ENCODE measurements at regions not wholly inside any gene's neighbourhood (a gene's known extent, or its start where the extent isn't known, plus 50 kb on each side); places are given as distances from the start of the nearest gene placed in this dataset.

DNA sequence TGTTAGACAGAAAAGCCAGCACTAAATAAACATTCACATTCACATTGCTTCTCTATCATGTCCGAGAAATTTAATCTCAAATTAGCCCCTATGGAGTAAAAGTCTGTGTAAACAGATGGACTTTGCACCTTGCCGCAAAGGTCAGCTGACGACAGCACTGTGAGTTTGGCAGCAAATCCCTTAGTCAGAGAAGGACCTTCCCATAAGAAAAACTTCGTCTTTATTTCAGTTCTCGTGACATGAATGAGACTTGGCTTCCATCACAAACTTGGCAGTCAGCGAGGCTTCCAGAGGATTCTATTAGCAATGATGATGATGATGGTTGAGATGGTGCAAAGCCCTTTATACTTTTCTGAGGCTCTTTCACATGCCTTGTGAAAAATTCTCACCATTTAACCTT is 133.7 kb upstream of the IFNGR1 start:
- Histone ChIP-seq H3K36me3 (ENCODE audit: insufficient read depth, low read depth, low read length) (no peaks in the 10 kb centered on the region), H3K4me1 (ENCODE audit: insufficient read depth, low read length) (no peaks in the 10 kb centered on the region), H3K9ac (ENCODE audit: low read depth, low read length) (no peak overlapping the region), H3K27ac (ENCODE audit: low read length) (no peak overlapping the region), H3K27me3 (ENCODE audit: insufficient read depth, low read length) (peaks cover 28% of the 10 kb centered on the region; the same call in 1 of the 2 replicates), H3K9me3 (ENCODE audit: insufficient read depth, low read depth, low read length) (no peaks in the 10 kb centered on the region), H3K4me3 (ENCODE audit: low read length) (no peak overlapping the region)

- Histone ChIP-seq H3K27me3 (ENCODE audit: insufficient read depth, low read length) (peaks cover 28% of the 10 kb centered on the region; the same call in 1 of the 2 replicates), H3K4me1 (ENCODE audit: insufficient read depth, low read length) (no peaks in the 10 kb centered on the region), H3K27ac (ENCODE audit: low read length) (no peak overlapping the region), H3K4me3 (ENCODE audit: low read length) (no peak overlapping the region), H3K9me3 (ENCODE audit: insufficient read depth, low read depth, low read length) (no peaks in the 10 kb centered on the region), H3K9ac (ENCODE audit: low read depth, low read length) (no peak overlapping the region), H3K36me3 (ENCODE audit: insufficient read depth, low read depth, low read length) (no peaks in the 10 kb centered on the region)
Measured at GRCh38 chr6:137351890-137352289, 132.7 kb upstream of the IFNGR1 start.

DNA sequence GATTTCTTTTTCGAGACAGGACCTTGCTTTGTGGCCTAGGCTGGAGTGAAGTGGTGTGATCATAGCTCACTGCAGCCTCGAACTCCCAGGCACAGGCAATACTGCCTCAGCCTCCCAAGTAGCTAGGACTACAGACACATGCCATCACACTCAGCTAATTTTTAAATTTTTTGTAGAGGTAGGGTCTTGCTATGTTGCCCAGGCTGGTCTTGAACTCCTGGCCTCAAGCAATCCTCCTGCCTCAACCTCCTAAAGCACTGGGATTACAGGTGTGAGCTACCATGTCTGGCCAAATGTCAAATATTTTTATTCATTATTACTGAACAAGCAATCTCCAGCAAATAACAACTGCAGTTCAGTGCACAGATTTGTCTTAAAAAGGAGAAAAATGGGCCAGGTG is 131.7 kb upstream of the IFNGR1 start:
- Histone ChIP-seq H3K27me3 (ENCODE audit: insufficient read depth, low read length) (peaks cover 29% of the 10 kb centered on the region; the same call in 1 of the 2 replicates), H3K9me3 (ENCODE audit: insufficient read depth, low read depth, low read length) (no peaks in the 10 kb centered on the region), H3K4me1 (ENCODE audit: insufficient read depth, low read length) (no peaks in the 10 kb centered on the region), H3K4me3 (ENCODE audit: low read length) (no peak overlapping the region), H3K27ac (ENCODE audit: low read length) (no peak overlapping the region), H3K9ac (ENCODE audit: low read depth, low read length) (no peak overlapping the region), H3K36me3 (ENCODE audit: insufficient read depth, low read depth, low read length) (no peaks in the 10 kb centered on the region)

DNA sequence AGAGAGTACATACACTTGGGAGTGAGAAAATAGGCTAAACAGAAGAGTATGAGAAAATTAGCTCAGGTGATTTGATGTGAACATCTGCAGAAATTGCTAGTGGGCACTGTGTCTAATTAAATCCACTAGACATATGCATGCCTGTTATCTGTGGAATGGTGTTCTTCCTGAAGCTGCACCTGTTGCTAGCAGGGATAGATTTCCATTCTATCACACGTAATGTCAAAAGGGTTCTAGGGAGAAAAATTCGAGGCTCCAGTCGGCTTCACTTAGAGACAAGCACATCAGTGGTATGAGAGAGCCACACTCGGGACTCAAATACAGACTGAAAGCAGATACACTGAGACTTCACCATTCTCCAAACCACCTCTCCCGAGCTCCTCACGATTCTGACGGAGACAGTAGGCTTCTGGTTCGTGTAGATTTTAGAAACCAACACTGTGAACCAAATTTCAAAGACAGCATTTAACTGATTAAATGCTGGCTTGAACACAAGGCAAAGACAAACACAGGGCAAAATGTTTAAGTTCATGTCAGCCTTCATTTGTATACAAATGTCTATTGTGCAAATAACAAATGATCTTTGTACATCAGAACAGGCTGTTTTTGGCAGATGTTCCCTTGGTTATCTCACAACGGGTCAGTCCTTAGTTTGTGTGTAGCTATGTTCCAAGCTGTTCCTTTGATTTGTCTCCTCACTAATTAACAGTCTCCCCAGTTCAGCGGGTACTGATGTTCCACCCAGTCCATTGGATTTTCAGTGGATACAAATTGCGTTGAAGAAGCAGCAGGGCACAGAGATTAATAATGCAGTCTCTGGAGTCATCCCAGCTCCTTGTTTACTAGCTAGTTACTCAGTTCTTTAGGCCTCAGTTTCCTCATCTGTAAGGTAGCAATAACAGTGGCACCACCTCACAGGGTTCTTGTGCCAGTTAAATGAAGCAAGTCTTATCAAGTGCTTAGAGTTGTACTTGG is 131.0 kb upstream of the IFNGR1 start:
- no peaks in the 10 kb centered on the region for H3K9me3 ChIP-seq (ENCODE audit: insufficient read depth, low read depth, low read length)
- no peaks in the 10 kb centered on the region for H3K4me1 ChIP-seq (ENCODE audit: insufficient read depth, low read length)
- no peaks in the 10 kb centered on the region for H3K36me3 ChIP-seq (ENCODE audit: insufficient read depth, low read depth, low read length)
- peaks cover 35% of the 10 kb centered on the region; the same call in 1 of the 2 replicates for H3K27me3 ChIP-seq (ENCODE audit: insufficient read depth, low read length)
- H3K27ac ChIP-seq (ENCODE audit: low read length) = no peak overlapping the region
- no peak overlapping the region for H3K4me3 ChIP-seq (ENCODE audit: low read length)
- no peak overlapping the region for H3K9ac ChIP-seq (ENCODE audit: low read depth, low read length)

DNA sequence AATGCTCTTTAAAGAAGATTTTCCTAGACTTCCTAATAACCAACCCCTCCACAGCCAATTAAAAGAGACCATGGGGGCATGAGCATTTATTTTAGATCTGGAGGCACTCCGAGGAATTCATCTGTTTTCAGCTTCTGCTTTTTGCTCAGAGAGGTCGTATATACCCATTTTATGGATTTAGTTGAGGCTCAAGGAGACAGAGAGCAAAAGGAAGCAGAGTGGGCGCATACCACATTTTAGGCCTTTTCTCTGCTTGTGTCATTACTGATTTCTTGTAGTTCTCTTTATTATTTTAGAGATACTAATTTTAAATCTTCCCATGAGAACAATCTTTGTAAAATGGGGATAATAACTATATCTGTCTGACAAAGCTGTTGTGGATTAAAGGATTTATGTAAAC is 129.6 kb upstream of the IFNGR1 start:
- peaks cover 43% of the 10 kb centered on the region; the same call in 1 of the 2 replicates for H3K27me3 ChIP-seq (ENCODE audit: insufficient read depth, low read length)
- H3K4me1 ChIP-seq (ENCODE audit: insufficient read depth, low read length) = no peaks in the 10 kb centered on the region

GRCh38 chr6:137343241-137343640 is 124.1 kb upstream of the IFNGR1 start:
- Histone ChIP-seq H3K4me1 (ENCODE audit: insufficient read depth, low read length) (peaks cover 23% of the 10 kb centered on the region), H3K27me3 (ENCODE audit: insufficient read depth, low read length) (peaks cover 36% of the 10 kb centered on the region; the same call in 1 of the 2 replicates), H3K4me3 (ENCODE audit: low read length) (no peak overlapping the region), H3K36me3 (ENCODE audit: insufficient read depth, low read depth, low read length) (no peaks in the 10 kb centered on the region), H3K9me3 (ENCODE audit: insufficient read depth, low read depth, low read length) (no peaks in the 10 kb centered on the region), H3K9ac (ENCODE audit: low read depth, low read length) (no peak overlapping the region), H3K27ac (ENCODE audit: low read length) (no peak overlapping the region)

More for the DNA sequence above, 129.6 kb upstream of the IFNGR1 start:
- Histone ChIP-seq H3K27ac (ENCODE audit: low read length) (no peak overlapping the region), H3K36me3 (ENCODE audit: insufficient read depth, low read depth, low read length) (no peaks in the 10 kb centered on the region), H3K9ac (ENCODE audit: low read depth, low read length) (no peak overlapping the region), H3K9me3 (ENCODE audit: insufficient read depth, low read depth, low read length) (no peaks in the 10 kb centered on the region), H3K4me3 (ENCODE audit: low read length) (no peak overlapping the region)

- no peak overlapping the region for H3K27ac ChIP-seq (ENCODE audit: low read length)
- peaks cover 23% of the 10 kb centered on the region for H3K4me1 ChIP-seq (ENCODE audit: insufficient read depth, low read length)
- no peak overlapping the region for H3K4me3 ChIP-seq (ENCODE audit: low read length)
- H3K9ac ChIP-seq (ENCODE audit: low read depth, low read length) = no peak overlapping the region
- H3K9me3 ChIP-seq (ENCODE audit: insufficient read depth, low read depth, low read length) = no peaks in the 10 kb centered on the region
- peaks cover 36% of the 10 kb centered on the region; the same call in 1 of the 2 replicates for H3K27me3 ChIP-seq (ENCODE audit: insufficient read depth, low read length)
- no peaks in the 10 kb centered on the region for H3K36me3 ChIP-seq (ENCODE audit: insufficient read depth, low read depth, low read length)
Measured at GRCh38 chr6:137342607-137343190, 123.5 kb upstream of the IFNGR1 start.

- Histone ChIP-seq H3K27me3 (ENCODE audit: insufficient read depth, low read length) (peaks cover 36% of the 10 kb centered on the region; the same call in 1 of the 2 replicates), H3K36me3 (ENCODE audit: insufficient read depth, low read depth, low read length) (no peaks in the 10 kb centered on the region), H3K4me3 (ENCODE audit: low read length) (no peak overlapping the region), H3K27ac (ENCODE audit: low read length) (no peak overlapping the region), H3K9ac (ENCODE audit: low read depth, low read length) (no peak overlapping the region), H3K4me1 (ENCODE audit: insufficient read depth, low read length) (peaks cover 23% of the 10 kb centered on the region), H3K9me3 (ENCODE audit: insufficient read depth, low read depth, low read length) (no peaks in the 10 kb centered on the region)
Measured at GRCh38 chr6:137341681-137342195, 122.6 kb upstream of the IFNGR1 start.

DNA sequence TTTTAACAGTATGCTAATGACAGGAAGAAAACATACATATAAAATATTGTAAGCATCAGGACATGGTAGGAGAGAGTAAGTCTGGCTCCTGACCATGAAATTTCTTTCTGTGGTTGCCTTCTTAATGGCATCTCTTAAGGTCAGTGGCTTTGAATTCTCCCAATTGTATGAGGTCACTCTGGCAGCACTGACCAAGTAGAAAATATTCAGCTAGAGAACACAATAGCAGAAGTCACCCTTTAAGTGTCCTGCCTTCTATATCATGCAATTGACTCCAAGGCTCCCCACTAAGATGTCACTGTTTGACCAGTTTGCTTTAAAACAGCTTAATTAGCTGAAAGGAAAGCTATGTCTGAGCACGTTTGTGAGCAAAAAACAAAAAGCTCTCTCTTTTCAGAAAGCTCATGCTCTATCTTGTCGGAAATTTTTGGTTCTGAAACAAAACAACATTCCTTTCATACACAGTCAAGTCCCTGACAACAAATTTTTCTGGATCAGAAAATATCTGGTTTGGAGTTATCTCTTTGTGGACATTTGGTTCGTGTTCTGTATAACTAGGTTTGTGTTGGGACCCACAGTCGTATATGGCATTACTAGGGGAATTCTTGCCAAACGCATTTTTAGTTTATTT is 120.9 kb upstream of the IFNGR1 start:
- no peaks in the 10 kb centered on the region for H3K9me3 ChIP-seq (ENCODE audit: insufficient read depth, low read depth, low read length)
- H3K4me1 ChIP-seq (ENCODE audit: insufficient read depth, low read length) = peaks cover 23% of the 10 kb centered on the region
- no peaks in the 10 kb centered on the region for H3K36me3 ChIP-seq (ENCODE audit: insufficient read depth, low read depth, low read length)
- no peak overlapping the region for H3K27ac ChIP-seq (ENCODE audit: low read length)
- H3K9ac ChIP-seq (ENCODE audit: low read depth, low read length) = no peak overlapping the region
- H3K27me3 ChIP-seq (ENCODE audit: insufficient read depth, low read length) = peaks cover 24% of the 10 kb centered on the region; the same call in 1 of the 2 replicates
- H3K4me3 ChIP-seq (ENCODE audit: low read length) = no peak overlapping the region

DNA sequence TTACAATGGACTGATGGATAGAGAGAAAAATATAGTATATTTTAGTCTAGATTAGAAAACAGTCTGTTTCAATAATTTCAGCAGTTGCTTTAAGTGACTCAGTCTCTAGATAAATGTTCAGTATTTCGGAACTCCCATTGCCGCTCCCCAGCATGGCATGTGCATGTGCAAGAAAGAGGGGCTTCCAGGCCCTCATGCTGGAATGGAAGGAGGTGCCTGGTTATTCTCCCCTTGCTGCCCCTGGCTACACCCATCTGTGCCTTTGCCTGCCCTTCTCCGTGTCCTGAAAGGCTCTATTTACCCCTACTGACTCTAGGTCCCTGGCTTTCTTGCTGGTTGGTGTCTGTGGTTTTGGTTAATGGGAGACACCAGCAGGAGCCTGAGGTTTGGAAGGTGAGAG is 115.7 kb upstream of the IFNGR1 start:
- Histone ChIP-seq H3K9ac (ENCODE audit: low read depth, low read length) (no peak overlapping the region), H3K27me3 (ENCODE audit: insufficient read depth, low read length) (no peaks in the 10 kb centered on the region; the same call in 1 of the 2 replicates), H3K27ac (ENCODE audit: low read length) (no peak overlapping the region), H3K36me3 (ENCODE audit: insufficient read depth, low read depth, low read length) (no peaks in the 10 kb centered on the region), H3K4me1 (ENCODE audit: insufficient read depth, low read length) (peaks cover 12% of the 10 kb centered on the region; the same call in 1 of the 2 replicates), H3K4me3 (ENCODE audit: low read length) (no peak overlapping the region), H3K9me3 (ENCODE audit: insufficient read depth, low read depth, low read length) (no peaks in the 10 kb centered on the region)

DNA sequence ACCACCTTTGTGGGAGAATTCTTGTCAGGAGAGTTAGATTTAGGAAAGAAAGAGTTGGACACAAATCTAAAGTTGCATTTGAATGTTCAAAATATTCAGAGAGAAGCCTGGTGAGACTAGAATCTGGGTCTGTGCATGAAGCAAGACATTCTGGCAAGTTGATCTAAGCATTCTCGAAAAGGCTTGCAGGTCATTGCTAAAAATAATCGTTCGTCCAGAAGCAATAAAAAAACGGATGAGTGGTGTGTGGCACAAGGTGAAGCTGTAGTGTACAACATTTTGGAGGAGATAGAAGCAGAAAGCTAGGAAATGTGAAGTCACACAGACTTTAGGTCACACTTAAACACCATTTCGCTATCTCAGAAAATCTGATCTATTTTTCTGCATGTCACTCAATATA is 114.9 kb upstream of the IFNGR1 start:
- no peak overlapping the region for H3K4me3 ChIP-seq (ENCODE audit: low read length)
- H3K4me1 ChIP-seq (ENCODE audit: insufficient read depth, low read length) = peaks cover 5% of the 10 kb centered on the region; the same call in 1 of the 2 replicates
- no peaks in the 10 kb centered on the region for H3K36me3 ChIP-seq (ENCODE audit: insufficient read depth, low read depth, low read length)
- no peak overlapping the region for H3K27ac ChIP-seq (ENCODE audit: low read length)
- H3K9ac ChIP-seq (ENCODE audit: low read depth, low read length) = no peak overlapping the region
- no peaks in the 10 kb centered on the region for H3K9me3 ChIP-seq (ENCODE audit: insufficient read depth, low read depth, low read length)
- no peaks in the 10 kb centered on the region; the same call in 1 of the 2 replicates for H3K27me3 ChIP-seq (ENCODE audit: insufficient read depth, low read length)
